ENCODE measurements at regions not wholly inside any gene's neighbourhood (a gene's known extent, or its start where the extent isn't known, plus 50 kb on each side); places are given as distances from the start of the nearest gene placed in this dataset.

DNA sequence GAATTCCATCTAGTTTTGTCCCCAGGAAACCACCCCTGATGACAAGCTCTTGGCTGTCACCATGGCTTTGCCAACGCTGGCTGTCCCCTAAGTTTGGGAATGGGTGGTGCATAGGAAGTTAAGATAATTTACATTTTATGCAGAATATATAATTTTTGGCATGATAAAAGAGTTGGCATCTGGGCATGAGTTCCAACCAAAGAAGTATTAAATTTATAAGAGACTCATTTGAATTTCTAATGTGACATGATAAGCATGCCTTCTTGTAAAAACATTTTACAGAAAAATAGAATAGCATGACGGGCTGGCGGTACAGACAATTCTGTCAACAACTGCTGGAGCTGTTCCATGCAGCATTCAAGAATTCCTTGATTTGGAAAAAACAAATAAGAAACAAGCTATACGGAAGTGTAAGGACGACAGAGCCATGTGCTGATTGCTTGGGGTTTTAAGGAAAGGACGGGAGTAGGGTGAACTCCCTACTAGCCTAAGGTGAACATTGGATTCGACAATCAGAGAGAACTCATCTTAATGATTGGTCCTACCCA is 106.8 kb upstream of the C1orf21 start:
- DNase-seq (ENCODE audit: low spot score) = no peak

DNA sequence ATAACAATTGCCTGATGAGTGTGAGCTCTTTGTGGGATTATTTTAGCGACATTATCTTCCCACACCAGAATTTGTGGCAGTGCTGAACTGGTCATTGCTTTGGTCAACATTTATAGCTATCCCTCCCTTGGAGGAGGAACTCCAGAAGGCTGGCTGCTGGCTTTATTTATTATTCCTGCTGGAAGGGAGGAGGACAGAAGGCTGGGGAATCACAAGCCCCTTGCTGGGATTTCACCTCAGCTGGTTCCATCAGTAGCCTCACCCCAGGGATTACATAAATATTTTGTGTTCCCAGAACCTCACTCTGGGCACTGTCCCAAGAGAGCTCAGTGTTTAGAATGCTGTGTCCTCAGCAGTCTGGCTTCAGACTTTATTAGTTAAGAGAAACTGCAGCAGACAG is 102.8 kb upstream of the C1orf21 start:
- DNase-seq (ENCODE audit: low spot score) = no peak

DNA sequence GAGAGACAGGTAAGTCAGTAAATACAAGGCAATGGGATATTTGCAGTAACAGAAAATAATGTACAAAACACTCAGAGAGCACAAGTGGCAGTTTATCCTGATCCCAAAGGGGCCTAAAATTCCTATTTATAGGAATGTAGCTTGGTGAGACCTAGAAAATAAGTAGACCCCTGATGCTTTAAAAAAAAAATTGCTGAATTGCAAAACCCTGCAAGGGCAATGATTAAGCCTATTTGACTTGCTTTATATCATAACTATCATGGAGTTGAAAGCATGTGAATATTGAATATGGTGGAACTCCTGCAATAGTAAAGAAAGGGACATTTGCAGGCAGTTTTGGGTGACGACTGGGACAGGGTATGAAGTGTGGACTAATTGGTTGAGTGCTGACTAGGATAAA is 101.9 kb upstream of the C1orf21 start:
- no peak for DNase-seq (ENCODE audit: low spot score)

DNA sequence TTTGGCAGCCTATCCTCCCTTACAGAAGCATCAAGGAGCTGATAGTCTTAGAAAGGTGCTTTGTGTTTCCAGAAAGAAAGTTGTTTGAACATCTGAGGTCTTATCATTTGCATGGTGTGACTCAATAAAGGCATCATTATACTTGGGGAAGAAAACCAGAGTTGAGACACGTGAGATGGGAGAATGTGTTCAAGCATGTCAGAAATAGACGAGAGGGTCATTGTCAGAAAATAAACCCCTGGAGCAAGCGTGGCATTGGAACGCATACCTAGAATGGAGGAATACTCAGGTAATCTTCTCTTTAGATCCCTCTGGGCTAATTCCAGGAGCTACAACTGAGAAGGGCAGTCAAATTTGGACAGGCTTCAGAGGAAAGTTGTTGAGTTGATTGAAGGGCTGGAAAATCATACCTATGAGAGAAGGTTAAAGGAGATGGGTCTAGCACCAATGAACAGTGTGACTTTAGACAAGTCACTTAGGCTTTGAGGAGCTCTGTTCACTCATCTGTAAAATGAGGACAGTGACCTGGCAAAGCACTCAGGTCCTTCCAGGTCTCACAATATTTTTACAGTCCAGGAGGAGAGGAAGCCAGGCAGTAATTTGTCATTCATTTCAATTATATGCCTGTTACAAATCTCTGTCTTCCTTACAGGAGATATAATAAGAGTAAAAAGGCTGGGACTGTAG is 101.3 kb upstream of the C1orf21 start:
- DNase-seq (ENCODE audit: low spot score) = no peak

DNA sequence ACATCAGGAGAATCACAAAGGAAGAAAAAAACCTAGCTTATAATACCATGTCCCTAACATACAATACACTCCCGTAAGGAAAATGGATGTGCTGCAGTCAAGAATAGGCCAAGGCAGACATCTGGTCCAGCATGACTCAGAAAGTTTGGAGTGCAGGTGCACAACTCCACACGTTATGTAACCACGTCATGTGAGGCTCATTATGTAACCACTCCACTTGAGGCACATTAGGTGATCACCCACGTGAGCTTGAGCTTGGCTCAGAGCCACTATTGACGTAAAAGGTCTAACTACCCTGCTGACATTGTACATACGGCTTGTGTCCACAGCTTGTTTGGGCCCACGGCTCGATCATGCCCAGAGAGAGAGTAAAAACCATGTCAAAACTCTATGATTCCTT is 99.8 kb upstream of the C1orf21 start:
- peak; percentile 8 for DNase-seq (ENCODE audit: low spot score)

DNA sequence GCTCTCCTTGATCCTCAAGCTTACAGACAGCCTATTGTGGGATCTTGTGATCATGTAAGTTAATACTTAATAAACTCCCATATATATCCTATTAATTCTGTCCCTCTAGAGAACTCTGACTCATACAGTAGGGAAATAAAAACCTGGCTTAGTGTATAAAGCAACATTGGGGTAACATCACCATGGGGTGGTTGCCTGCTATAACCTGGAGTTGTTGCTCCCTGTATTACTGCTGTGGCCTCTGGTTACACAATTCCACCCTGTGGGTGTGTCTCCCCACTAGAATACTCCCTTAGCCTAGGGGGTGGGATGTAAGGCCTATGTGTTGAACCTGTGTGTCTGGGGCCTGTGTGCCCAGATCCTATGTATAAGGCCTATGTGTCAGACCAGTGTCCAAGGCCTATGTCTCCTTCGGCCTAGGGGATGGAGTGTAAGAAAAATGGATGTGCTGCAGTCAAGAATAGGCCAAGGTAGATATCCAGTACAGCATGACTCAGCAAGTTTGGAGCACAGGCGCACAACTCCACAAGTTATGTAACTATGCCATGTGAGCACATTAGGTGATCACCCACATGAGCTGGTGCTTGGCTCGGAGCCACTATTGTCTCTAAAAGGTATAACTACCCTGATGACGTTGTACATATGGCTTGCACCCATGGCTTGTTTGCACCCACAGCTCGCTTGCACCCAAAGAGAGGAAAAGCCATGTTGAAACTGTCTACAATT is 96.8 kb upstream of the C1orf21 start:
- peak; percentile 36 for DNase-seq (ENCODE audit: low spot score)

DNA sequence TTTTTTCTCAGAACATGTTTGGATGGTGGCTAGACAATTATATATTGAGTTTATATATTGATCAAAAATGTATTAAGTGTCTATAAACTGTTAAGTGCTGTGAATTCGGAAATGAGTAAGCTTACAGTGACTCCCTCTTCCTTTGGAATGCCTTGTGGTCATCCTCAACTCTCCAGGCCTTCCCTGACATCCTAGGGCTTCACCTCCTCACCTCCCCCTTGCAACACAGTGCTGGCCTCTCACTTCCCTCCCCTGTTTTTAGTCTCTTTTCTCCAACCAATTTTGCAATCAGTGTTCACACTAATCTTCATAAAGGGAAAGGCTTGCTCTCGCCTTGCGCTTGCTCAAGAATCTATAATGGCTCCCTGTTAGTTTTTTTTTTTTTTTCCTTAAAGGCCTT is 95.1 kb upstream of the C1orf21 start:
- DNase-seq (ENCODE audit: low spot score) = no peak

DNA sequence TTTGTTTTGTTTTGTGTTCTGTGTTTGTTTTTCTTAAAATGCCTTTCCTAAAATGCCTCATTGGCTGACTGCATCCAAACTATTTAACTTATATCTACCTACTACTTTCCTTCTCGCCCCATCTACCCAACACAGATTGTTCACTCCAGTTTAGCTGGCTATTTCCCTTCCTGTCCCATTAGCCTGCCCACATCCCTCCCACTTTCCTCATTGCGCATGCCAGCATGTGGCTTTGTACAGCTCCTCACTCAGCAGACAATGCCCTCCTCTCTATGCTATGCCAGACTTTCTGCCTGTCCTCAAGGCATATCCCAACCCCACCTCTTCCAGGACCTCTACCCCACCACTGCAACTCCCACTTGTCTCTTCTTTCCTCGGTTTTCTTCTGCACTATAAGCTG is 94.7 kb upstream of the C1orf21 start:
- DNase-seq (ENCODE audit: low spot score) = no peak

DNA sequence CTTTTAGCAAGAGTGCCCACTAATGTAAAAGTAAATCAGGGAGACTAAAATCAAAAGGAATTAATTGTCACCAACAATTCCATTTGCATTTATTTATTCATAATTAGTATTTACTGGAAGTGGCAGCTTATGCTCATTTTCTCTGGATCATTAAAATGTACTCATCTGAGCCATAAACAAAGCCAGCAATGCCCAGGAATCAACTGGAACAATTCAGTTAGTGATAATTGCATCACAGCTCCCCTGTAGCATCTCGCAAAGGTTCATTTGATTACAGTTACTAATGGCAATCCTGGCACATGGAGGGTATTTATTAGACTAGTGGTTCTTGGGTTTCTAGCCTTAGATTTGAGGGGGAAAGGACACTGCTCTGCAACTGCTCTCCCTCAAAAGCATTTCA is 92.7 kb upstream of the C1orf21 start:
- no peak for DNase-seq (ENCODE audit: low spot score)

DNA sequence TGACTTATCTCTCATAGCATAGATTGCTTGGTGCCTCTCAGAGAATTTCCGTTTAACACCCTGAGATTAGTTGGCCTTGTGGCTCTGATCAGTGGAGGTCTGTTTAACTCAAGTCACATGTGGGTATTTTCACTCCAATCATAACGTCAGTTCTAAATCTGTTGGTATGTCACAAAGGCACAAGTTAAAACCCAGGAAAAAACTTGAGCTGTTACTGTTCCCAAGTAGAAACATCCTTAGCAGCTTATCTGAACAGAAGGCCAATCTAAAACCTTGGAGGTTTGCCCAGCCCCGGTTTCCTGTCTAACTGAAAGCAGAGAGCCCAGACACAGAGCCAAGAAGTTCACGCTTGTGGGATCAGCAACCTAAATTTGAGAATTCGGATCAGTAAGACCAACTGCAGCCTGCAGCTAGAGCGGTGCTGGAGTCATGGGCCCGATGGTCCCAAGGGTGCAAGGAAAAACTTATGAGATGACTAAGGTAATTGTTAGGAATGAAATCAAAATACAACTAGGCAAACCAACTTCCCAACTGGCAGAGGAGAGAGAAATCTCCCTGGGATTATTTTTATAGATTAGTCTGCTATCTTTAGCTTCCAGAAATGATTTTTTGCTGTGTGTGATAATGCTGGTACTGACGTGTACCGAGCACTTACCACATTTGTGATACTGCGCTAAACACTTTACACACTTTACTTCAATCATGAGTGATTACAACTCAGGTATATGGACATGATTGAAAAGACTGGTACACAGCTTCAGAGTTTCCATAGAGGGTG is 90.2 kb upstream of the C1orf21 start:
- DNase-seq (ENCODE audit: low spot score) = no peak

DNA sequence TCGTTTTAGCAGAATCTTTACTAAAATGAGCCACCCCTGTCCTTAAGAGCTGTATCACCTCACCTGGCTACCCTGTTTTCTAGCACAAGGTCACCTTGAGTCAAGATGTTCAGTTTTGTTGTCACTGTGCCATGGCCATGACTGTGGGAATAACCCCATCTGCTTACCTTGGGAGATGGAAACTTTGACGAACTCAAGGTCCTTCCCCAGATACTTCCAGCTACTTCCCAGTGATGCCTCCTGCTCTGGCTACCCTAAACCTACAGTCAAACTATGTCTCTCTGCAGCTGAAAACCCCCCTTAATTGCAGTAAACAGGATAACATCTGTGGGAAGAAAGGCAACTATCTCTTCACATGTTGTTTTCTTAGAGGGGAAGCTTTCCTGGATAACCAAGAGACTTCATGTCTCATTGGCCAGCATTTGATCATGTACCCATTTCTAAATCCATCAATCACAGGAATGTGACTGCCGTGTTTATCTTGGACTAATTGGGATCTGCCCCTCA is 89.5 kb upstream of the C1orf21 start:
- DNase-seq (ENCODE audit: low spot score) = no peak

DNA sequence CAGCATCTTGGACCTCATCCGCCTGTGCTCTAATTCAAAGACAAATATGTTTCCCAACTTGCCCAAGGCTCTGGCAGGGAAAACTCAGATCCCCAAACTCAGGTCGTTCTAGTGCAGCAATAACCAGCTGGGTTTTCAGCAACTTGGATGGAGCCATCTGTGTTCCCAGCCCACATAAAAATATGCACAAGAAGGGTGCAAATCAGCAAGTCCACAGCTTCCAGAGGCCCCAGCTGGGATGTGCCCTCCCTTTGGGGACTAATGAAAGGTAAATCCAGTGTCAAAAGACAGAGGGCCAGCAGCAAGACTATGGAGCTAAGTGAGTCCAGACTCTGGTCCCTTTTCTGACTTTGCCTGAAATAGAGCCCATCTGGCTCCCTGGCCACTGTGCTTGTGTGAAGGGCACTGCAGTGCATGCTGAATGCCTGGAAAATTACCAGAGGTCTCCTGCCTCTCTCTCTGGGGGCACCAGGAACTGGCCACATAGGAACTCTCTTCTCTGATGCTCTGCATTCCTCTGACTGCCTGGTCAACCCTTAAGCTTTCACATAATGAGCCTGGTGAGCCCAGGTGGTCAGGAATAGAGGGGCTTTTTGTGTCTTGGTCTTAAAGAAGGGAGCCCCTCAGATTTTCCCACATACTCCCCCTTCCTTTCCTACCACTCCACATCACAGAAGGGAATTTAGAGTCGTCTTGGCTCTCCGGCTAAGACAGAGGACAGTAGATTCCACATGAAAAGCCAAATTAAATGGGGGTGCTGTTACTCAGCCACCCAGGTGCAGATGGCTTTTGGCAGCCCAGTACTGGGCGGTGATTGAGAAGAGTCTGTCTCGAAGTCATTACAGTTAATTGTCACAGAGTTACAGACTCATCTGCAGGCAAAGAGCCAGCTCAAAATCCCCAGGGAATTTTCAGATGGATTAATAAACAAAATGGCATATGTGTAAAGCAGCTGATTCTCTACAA is 88.1 kb upstream of the C1orf21 start:
- DNase-seq (ENCODE audit: low spot score) = peak; percentile 6

DNA sequence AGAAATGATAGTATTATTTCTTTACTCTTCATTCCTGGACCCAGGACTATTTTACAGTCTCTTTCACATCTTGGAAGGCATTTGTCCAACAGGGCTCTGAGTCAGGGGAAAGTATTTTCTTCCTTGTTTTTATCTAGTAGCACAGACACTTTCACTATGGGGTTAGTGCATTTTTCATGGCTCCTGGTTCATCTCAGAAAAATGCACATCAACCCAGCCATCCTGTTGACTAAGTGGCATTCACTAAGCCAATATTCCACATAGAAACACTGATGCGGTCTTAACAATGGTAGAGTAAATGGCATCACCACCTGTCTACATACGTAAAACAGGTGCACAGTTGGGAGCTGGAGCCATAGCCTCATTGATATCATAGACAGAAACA is 87.4 kb upstream of the C1orf21 start:
- peak; percentile 59 for DNase-seq (ENCODE audit: low spot score)

DNA sequence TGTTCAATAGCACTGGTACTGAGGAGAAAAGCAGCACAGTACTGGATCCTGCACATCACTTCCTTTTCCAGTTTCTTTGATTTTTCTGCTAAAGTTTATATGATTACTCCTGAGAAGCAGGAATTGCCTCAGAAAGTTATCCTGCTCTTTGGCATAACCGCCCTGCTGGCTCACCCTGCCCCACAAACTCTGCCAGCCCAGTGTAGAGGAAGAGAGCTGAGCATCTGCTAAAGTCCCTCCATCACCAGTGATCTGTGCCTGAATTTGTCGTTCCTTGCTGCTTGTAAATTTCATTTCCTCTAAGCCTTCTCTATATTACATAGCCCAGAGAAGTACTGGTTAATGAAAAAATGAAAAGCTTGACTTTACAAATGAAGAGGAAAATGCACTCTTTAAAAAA is 87.0 kb upstream of the C1orf21 start:
- no peak for DNase-seq (ENCODE audit: low spot score)

DNA sequence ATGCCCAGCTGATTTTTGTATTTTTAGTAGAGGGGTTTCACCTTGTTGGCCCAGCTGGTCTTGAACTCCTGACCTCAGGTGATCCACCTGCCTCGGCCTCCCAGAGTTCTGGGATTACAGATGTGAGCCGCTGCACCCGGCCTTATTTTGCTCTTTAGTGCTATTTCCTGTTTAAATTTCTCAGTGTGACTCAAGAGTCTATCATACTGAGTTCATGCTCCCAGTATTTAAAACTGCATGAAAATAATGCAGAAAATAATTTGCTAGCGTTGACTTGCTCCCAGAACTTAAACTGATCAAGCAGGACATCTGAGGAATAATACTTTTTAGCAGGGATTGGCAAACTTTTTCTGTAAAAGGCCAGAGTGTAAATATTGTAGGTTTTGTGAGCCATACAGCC is 86.4 kb upstream of the C1orf21 start:
- DNase-seq (ENCODE audit: low spot score) = peak; percentile 50

DNA sequence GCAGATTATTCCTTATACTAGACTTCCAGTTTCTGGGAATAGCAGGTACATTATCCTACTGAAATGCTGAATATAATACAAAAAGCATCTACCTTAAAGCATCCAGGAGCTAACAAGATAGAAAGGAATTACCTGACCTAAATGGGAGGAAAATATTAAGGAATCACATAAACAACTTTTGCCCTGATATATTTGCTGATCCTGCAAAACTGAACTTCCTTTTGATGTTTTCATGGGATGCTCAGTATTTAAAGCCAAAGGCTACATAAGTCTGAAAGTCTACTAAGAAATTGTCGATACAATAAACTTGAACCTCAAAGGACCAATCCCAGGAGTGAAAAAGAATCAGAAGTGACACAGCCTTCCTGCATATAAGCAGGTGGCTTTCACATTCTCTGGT is 85.6 kb upstream of the C1orf21 start:
- no peak for DNase-seq (ENCODE audit: low spot score)

DNA sequence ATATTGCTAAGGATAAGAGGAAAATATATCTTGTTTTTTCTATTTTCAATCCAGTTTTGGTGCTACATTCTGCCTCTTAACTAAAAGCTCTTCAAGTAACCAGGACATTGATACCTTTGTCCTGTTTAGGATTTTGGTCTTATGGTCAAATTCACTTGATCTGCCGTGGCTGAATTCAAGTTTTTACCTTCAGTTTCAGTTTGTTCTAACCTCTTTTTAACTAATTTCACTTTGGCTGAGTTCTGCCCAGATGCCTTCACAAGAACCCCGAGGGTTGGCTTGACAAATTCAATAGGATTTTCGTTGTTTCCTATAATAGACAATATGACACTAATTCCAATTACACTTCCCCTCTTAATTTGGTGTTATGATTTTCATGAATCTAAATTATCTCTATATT is 84.5 kb upstream of the C1orf21 start:
- no peak for DNase-seq (ENCODE audit: low spot score)

DNA sequence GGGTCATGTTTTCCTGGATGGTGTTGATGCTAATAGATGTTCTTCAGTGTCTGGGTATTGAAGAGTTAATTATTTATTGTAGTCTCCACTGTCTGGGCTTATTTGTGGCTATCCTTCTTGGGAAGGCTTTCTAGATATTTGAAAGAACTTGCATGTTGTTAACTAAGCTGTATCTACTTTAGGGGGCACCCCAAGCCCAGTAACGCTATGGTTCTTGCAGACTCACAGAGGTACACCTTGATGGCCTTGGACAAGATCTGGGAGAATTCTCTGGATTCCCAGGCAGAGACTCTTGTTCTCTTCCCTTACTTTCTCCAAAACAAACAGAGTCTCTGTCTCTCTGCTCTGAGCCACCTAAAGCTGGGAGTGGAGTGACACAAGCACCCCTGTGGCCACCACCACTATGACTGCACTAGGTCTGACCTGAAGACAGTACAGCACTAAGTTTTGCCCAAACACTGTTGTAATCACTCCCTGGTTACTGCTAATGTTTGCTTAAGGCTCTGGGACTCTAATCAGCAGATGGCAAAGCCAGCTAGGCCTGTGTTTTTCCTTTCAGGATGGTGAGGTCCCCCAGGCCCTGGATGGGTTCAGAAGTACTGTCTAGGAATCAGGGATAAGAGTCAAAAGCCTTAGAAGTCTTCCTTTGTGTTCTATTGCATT is 76.5 kb upstream of the C1orf21 start:
- no peak for DNase-seq (ENCODE audit: low spot score)

DNA sequence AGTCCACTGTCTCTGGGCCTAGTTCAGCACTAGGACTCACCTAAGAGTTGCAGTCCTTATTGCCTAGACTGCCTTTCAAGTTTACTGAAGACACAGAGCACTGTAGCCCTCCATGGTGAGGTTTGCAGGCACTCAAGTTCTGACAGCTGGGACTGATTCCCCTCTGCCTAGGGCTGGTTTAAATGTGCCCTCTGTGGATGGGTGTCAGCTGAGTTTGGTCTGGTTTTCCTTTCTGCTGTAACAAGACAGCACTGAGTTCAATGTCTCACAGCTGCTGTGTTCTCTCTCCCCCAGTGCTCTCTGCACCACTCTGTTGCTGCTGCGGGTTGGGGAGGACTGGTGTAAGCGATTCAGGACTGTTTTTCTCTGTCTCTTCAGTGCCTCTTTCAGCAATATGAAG is 75.2 kb upstream of the C1orf21 start:
- no peak for DNase-seq (ENCODE audit: low spot score)

DNA sequence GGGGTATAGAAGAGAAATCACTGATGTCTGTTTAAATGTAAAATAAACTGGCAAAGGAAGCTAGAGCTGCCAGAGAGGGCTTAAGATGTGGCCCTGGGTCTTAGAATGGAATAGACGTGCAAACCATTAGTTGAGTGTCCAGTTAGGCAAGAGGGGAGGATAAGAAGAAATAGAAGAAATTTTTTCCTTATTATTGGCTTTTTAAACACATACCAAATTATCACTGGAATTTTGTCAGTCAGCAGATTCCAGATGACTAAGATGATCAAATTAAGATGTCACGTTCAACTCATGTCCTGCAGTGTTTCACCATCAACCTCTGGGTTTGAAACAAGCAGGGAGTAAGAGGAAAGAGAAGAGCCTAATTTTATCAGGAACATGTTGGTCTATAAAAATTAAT is 71.6 kb upstream of the C1orf21 start:
- DNase-seq (ENCODE audit: low spot score) = no peak

DNA sequence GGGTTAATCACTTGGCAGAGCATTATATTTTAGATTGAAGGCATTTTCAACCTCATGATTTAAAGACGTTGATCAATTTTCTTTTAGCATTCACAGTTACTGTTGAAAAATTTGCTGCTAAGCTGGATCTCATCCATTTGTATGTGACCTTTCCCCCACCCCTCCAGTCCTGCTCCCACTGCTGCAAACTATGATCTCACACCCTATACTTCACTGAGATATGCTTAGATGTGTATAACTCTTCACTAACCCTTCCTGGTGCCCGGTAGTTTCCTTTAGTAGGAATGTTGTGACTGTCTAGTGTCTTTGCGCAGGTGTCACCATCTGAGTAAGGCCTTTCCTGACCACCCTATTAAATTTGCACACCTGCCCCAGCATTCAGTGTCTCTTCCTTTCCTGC is 67.0 kb upstream of the C1orf21 start:
- no peak for DNase-seq (ENCODE audit: low spot score)
